ENCODE measurements at regions not wholly inside any gene's neighbourhood (a gene's known extent, or its start where the extent isn't known, plus 50 kb on each side); places are given as distances from the start of the nearest gene placed in this dataset.

DNA sequence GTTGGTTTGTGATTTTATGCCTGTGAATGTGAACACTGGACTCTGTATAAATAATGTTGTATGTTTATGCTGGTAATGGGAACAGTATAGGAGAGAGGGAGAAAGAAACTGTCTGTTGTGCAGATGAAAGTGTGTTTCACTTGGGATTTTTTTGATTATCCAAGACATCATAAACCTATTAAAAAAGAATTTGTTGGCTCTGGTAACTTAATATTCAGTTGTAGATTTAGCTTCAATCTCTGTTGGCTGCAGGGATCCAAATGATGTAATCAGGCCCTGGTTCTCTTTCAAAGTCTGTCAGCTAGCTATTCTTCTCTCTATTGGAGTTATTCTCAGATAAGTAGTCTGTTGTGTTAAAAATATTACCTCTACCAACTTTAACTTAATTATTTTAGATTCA is 168.8 kb upstream of the RHOBTB1 start:
- TF ChIP-seq IRF1 (CRISPR knock-in tag; IDR thresholded peaks at IDR 0.05; ENCODE audit: low read depth) (no peak), BRCA1 (CRISPR knock-in tag; IDR thresholded peaks at IDR 0.05) (no peak), ZBTB26 (CRISPR knock-in tag; IDR thresholded peaks at IDR 0.05; ENCODE audit: borderline replicate concordance) (no peak), POLR2A (IDR thresholded peaks at IDR 0.05; ENCODE audit: insufficient read depth in 1 of 2, low read depth in 2 of 2, low read length in 2 of 2) (no peak), MAX (IDR thresholded peaks at IDR 0.05) (no peak), TBP (CRISPR knock-in tag; IDR thresholded peaks at IDR 0.05) (no peak), MEIS2 (CRISPR knock-in tag; IDR thresholded peaks at IDR 0.05) (no peak)
